Lower leg skin (tissue), 3 donors: ENCODE measurements at regions not wholly inside any gene's neighbourhood (a gene's known extent, or its start where the extent isn't known, plus 50 kb on each side); places are given as distances from the start of the nearest gene placed in this dataset.

Experiments used
- CTCF ChIP-seq, 3 donors: fragments of 450-650 bp; IDR thresholded peaks; one replicate each; pipeline ENCODE4 v1.5.1; 2016; ENCODE audit warnings: antibody characterized with exemption in 3 of 3, mild to moderate bottlenecking in 3 of 3, moderate library complexity in 2 of 3
- POLR2A ChIP-seq, 2 donors: fragments of 450-650 bp; IDR thresholded peaks; one replicate each; pipeline ENCODE4 v1.6.1; 2016 to 2017; ENCODE audit warnings: antibody characterized with exemption in 2 of 2, mild to moderate bottlenecking in 1 of 2, moderate library complexity in 1 of 2

DNA sequence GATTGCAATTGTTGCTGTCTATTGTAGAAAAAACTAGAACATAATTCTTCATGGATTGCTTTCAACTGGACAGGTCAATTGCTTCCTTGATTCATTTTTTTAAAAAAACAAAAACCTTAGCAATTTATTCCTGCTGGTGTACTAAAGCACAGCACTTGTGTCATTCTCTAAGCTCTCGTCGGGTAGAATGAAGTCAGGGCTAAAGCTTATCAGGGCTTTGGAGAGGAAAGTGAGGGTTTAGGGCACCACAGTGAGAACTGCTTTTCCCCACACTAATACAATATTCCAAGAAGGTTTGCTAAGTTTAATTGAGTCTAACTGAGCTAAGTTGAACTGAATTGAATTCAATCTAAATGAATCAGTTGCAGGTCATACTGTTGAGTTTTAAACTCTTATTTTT is 76.4 kb upstream of the TLR3 start:
- TF ChIP-seq POLR2A (IDR thresholded peaks at IDR 0.05), result no peak
- TF ChIP-seq CTCF (IDR thresholded peaks at IDR 0.05), result no peak
